NCI-H1105 treated with DMSO at 0.1 percent for 48 hours (cell line): ENCODE measurements at regions not wholly inside any gene's neighbourhood (a gene's known extent, or its start where the extent isn't known, plus 50 kb on each side); places are given as distances from the start of the nearest gene placed in this dataset.
"Not testable (repeated sequence)": the region's sequence is repeated elsewhere in the genome, so short reads cannot be mapped to it uniquely, and the experiment has no call there.

Experiments used
- DNase-seq: peaks from one replicate; lab custom pipeline; 2025; lab: John Stamatoyannopoulos, UW

DNA sequence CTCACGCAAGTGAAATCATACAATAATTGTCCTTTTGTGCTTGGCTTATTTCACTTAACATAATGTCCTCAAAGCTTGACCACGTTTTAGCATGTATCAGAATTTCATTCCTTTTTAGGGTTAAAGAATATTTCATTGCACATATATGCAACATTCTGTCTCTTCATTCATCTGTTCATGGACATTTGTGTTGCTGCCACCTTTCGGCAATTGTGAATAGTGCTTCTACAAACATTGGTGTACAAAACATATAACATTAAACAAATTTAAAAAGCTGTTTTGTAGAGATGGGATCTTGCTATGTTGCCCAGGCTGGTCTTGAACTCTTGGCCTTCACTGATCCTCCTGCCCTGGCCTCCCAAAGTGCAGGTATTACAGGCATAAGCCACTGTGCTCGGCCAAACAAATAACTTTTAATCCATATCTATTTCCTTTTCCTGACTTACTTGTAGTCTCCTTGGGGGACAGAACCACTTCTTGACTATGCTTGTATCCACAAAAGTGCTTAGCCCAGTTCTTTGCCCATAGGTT is 209.3 kb downstream of the SLC4A3 start:
- DNase-seq = no peak

DNA sequence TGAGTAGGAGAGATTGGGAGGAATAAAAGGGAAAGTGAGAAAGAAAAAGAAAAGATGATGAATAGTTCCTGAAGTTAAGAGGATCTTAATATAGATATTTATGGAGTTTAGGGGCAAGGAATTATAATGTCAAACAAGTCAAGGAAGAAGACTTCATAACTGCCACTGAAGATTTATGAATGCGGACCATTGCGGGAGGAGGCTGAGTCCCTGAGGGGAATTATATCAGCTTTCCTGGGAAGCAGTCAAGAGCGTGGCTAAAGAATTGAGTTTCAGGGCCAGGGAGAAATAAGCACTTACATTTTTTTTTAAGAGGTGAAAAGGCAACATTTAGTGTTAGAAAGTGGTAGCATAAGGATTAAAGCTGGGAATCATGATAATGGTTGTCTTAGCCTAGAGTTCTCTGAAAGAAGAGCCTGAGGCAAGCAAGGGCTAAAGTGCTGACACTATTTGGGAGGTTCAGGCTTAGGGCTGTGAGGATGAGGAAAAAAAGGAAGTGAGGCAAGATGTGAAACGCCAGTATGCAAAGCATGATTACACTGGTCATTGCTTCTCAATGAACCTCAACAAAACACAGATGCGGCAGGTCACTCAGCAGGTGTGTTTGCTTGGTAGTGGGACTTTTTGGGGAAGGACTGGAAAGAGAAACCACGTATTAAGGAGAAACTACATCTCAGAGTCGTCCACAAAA is 217.1 kb downstream of the SLC4A3 start:
- DNase-seq = no peak

DNA sequence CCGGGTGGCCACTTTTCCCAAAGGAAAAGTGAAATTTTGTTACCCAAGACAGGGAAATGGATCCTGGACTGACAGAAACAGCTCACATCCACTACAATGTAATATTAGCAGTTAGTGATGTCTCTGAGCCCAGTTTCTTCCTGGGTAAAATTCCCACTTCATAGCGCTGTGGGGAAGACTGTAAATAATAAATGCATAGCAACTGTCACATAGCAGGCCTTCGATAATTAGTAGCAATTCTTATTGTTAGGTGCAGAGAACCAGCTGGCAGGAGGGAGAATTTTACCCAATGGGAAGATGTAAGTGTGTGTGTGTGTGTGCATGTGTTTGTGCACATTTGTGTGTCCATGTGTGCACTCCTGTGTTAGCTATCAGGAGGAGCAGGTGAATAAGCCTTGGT is 221.5 kb downstream of the SLC4A3 start:
- no peak for DNase-seq

DNA sequence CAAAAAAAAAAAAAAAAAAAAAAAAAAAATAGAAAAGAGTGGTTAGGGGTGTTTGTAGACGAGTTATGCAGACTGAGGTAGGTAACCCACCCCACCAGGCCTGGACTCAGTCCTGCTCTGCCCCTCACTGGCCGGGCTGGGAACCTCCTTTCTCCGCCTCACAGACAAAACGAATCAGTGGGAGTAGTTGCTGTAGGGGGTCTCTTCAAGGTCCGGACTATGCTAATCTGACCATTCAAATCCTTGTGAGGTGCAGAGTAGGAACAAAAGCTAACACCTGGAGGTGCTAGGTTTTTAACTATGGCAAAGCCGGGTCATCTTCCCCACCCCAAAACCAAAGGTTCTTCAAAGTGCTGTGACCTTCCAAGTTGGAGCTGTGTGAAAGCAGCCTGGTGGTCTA is 223.7 kb downstream of the SLC4A3 start:
- DNase-seq = no peak

DNA sequence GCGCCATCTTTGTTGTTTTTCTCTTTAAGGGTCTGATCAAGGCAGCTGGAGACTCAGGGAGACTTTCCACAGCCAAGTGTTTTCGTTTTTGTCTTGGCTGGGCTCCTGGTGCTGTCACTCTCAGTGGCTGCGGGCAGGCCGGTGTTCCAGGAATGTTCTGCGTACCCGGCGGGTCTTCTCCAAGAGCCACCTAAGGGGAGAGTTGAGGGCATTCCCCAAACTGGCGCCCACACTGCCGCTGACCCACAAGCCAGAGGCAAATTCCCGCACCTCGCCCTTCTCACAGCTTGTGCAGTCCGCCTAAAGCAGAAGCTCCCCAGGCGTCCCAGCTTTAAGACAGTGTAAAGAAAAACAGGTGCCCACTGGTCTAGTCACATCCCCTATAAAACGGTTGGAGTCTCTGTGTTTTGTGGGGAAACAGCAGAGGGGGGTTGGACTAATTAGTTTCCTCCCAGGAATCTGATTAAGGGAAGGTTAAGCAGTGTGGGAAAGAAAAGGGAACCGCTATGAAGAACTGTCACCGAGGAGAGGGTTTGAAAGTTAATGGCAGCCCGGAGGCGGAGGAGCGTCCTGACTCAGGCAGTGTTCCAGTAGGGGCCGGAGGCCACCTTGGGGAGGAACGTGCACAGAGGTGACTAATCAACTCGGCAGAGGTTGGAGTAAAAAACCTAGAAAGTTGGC is 224.5 kb downstream of the SLC4A3 start:
- no peak for DNase-seq

DNA sequence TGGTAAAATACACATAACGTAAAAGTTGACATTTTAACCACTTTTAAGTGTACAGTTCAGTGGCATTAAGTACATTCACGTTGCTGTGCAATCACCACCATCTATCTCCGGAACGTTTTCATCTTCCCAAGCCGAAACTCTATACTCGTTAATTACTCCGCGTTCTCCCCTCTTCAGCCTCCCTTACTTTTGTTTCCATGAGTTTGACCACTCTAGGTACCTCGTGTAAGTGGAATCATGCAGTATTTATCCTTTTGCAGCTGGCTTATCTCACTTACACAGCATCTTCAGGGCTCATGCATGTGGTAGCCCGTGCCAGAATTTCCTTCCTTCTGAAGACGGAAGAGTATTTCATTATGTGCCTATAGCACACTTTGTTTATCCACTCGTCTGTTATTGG is 225.2 kb downstream of the SLC4A3 start:
- no peak for DNase-seq

DNA sequence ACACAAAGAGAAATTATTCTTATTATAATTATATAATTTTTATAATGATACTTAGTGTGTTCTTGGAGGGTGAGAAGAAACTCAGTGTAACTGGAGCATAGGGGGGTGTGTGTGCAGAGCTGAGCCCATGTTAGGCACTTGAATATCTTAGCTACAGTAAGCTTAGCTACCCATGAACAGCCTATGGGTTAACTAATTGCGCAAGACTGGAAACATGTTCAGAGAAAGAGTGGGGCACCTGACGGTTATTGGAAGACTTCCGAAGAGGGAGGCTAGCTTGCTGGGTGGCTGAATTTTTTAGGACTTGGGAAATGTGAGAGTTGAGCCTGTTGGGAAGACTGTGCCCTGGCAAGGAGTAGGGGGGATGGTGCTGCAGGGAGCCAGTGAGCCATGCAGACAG is 229.2 kb downstream of the SLC4A3 start:
- no peak for DNase-seq

DNA sequence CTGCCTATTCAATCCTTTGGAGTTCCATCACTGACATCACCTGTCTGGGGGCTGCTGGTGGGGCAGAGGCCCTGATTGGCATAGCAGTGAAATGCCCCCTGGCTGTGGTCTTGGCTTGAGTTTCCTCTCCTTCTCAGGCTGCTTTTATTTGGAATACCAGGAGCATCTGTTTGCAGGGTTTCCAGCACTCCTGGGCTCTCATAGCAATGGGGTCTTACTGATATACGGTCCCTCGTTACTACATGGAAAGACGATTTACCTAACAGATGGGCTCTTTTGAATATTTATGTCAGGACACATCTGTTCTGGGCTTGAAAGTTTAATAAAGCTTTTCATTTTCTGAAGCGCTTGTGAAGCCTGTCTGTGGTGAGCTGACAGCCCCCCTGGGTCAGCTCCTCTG is 230.3 kb downstream of the SLC4A3 start:
- no peak for DNase-seq

DNA sequence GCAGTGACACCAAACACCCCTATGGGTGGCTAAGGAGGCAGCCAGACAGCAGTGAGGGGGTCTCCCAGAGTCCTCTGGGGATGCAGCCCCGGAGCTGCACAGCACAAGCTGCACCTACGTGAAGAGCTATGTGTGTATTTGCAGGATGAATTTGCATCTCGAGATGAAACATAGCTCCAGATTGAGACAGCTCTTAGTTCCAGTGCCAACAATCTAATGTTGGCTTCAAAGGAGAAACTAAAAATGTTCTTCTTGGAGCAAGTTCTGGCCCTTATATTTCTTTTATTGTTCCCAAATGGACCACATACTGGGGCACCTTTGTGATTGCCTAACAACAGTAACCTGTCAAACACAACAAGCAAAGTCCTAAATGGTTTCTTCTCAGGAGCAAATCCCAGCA is 233.9 kb downstream of the SLC4A3 start:
- DNase-seq = no peak

DNA sequence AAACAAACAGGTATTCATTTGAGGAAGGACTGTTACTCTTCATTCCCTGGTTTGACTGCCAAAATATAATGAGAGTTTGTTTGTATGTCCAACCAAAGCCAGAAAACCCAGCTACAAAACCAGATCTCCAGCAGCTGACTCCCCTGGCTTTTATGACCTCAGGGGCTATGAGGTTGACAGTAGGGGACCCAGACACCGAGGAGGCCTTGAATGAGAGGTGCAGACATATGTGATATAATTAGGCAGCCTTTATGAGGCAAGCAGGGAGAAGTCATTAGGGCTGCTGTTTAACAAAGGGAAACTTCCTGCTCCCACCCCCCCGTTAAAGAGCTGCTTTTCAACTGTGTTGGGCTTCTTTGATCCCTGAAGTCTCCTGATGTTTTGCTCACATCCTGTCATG is 236.7 kb downstream of the SLC4A3 start:
- DNase-seq = no peak

DNA sequence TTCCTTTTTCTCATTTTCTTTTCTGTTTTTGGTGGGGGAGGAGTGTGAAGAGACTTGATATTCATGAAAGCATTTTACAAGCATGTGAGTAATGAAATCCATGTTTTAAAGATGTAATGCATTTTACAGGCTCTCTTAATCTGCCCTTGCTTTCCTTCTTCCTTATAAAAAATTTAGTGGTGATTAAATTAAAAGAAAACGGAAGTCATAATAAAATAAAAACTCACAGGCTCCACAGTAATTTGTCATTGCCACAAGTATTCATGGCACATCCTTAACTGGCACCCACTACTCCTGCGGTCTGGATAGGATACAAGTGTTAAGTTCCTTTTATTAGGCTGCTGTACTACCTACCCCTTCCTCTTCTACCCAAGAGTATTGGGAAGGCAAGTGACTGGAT is 241.2 kb downstream of the SLC4A3 start:
- no peak for DNase-seq

DNA sequence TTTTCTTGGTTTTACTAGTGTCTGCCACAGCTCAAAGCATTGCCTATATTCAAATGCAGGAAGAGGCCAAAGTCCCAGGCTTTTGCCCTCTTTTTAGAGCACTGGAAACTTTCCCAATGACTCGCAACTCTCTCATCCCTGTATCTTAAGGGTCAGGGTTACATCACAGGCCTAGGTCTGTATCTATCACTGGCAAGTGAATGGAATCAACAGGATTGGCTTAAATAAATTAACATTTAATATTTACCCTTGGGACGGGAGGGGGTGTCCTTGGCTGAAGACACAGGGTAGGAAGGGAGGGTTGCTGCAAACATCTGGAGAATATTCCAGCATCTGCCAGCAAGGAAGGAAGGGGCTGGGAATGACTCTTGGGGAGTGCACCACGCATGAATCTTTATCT is 242.6 kb downstream of the SLC4A3 start:
- no peak for DNase-seq

DNA sequence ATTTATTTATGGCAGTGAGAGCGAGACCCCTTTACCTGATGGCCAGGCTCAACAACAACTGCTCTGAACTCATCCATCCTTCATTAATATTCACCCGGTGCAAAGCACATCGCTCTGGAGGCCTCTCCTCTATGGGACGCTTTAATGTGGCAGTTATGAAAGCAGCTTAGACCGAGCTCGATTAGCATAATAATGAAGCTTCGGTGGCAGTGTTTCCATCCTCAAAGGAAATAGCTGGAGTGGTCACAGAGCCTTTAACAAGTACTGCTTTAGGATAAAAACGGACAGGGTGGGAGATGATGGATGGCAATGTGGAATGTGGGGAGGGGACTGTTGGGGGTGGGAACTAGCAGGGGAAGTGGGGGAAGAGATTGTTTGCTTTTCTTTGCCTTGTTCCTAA is 243.9 kb downstream of the SLC4A3 start:
- DNase-seq = no peak

DNA sequence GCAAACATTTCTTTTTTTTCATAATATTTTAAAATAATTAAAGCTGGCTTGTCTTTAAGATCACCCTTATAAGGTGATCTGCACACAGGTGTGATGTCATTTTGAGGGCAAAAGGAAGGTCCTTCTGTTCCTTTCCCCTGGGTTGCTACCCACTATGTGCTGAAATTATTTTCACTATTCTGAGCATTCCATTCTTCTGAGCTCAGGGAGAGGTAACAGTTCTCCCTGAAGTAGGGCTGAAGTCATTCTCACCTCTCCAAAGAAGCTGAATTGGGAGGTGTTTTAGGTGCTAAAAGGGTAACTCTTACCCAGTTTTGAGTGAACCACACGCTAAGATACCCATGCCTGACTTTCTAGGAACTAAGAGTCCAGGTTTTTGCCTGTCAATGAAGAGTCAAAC is 247.6 kb downstream of the SLC4A3 start:
- no peak for DNase-seq

DNA sequence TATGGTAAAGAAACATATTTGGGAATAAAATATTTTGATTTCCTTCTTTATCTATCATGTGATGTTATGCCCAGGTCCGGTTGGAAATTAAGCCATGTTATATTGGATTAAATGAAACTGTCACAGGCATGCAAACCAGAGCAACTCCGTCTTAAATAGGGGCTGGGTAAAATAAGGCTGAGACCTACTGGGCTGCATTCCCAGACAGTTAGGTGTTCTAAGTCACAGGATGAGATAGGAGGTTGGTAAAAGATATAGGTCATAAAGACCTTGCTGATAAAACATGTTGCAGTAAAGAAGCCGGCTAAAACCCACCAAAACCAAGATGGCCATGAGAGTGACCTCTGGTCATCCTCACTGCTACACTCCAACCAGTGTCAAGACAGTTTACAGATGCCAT is 248.6 kb downstream of the SLC4A3 start:
- not testable (repeated sequence) for DNase-seq

DNA sequence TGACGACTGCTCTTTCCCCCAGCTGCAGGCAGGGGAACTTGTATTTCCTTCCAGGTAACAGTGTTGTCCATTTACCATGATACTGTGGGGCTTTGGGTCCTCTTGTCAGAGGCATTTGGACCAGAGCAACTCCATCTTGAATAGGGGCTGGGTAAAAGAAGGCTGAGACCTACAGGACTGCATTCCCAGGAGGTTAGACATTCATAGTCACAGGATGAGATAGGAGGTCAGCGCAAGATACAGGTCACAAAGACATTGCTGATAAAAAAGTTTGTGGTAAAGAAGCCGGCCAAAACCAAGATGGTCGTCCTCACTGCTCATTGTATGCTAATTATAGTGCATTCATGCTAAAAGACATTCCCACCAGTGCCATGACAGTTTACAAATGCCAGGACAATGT is 249.5 kb downstream of the SLC4A3 start:
- no peak for DNase-seq

DNA sequence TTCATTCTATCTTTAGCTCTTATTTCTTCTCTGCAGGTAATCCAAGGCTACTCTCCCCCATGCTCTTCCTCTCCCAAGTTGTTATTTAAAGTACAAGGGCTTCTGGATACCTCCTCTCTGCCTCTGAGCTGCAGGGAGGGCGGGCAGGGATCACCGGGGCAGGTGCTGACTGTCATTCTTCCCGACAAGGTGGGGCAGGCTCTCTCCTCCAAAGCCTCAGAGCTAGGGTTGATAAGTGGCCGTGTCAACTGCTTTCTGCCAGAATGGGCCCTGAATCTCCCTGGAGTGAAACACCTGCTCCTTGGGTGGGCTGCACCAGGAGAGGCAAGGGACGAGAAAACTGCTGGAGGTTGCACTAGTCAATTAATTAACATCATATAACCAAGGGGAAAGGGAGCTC is 250.3 kb downstream of the SLC4A3 start:
- DNase-seq = no peak

DNA sequence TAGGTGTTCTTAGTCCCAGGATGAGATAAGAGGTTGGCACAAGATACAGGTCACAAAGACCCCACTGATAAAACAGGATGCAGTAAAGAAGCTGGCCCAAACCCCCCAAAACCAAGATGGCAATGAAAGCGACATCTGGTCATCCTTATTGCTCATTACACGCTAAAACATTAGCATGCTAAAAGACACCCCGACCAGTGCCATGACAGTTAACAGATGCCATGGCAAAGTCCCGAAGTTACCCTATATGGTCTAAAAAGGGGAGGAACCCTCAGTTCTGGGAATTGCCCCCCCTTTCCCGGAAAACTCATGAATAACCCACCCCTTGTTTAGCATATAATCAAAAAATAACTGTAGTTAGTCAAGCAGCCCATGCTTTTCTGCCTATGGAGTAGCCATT is 251.1 kb downstream of the SLC4A3 start:
- DNase-seq = no peak

DNA sequence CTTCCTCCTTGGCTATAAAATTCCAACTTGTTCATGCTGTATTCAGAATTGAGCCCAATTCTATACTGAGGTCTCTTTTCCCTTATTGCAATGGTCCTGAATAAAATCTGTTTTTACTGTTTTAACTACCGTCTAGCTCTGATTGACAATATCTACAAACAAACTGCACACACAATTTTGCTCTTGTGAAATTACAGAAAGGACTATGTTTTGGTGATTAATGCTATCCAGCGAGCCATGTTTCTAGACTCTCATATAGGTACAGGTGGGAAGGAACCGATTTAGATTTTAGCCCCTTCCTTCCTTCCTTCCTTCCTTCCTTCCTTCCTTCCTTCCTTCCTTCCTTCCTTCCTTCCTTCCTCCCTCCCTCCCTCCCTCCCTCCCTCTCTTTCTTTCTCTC is 254.4 kb downstream of the SLC4A3 start:
- no peak for DNase-seq

DNA sequence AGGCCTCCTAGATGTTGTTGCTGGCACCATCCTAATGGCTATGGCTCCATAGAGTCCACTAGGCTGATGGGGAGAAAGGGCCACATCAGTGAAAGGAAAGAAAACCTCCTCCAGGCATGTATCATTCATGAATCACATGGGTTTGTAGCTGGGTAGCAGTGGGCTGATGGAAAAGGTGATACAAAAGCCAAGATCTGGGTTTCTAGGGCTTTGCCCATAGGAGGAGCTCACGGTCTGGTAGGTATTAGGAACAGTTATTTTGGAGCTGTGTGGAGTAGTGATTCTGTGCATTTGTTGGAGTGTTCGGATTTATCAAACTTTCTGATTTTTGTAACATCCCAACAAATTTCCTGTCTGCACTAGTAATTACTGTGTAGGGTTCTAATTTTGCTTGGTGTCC is 259.2 kb downstream of the SLC4A3 start:
- DNase-seq = no peak

DNA sequence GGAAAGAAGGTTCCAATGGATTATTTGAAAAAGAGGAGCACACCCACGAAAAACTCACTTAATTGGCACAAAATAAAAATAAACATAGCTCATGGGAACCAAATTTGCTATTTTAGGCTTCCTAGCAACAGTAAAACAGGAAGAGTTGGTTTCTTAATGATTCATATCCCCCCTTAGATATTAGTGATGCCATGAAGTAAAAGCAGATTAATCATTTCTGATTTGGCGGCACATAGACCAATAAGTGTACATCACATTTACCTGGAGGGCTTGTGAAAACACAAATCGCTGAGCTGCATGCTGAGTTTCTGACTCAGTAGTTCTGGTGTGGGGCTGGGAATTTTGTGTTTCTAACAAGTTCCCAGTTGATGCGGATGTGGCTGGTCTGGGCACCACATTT is 260.4 kb downstream of the SLC4A3 start:
- DNase-seq = no peak

DNA sequence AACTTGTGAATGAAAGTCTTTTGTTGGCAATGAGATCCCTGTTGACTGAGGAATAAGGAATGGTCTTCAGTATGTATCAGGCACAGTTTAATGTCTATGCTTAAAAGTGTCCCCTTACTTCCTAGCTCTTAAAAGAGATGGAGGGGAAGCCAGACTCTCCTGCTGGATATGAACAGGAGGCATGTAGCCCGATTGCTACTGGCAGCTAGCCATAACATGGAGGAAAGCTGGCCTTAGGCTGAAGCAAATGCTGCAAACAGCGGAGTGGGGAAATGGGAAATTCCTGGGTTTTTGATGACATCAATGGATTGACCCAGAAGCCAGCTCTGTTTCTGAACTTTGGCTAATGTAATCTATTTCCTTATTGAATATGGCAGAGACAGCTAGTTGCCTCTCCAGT is 266.1 kb downstream of the SLC4A3 start:
- peak; percentile 3 for DNase-seq

DNA sequence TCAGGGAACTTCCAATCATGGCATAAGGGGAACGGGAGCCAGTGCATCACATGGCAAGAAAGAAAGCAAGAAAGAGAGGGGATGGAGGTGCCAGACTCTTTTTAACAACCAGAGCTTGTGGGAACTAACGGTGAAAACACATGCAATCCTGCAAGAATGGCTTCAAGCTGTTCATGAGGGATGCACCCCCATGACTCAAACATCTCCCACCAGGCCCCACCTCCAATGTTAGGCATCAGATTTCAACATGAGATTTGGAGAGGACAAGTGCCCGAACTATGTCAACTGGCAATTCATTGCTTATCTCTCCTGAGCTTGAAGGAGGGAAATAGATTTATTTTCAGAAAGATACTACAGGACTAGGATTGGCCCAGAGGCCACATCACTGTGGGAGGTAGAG is 270.0 kb downstream of the SLC4A3 start:
- no peak for DNase-seq

DNA sequence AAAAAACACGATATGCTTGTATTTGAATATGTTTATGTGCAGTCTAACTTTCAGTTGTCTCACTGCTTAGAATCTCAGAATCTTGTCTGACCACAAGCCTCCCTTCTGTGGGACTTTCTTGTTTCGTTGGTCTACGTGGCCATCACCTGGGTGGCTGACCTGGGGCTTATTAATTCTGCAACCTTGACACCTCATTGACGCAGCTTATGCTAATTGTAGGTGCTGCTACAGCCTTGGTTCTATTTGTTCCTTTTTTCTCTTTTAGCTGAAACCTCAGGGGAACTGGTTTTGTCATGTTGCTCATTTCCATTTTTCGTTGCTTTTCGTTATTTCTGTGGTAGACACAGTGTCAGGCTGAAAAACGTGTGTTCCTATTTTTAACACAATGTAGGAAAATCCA is 273.7 kb downstream of the SLC4A3 start:
- no peak for DNase-seq
